HS-5 (cell line): ENCODE measurements at regions not wholly inside any gene's neighbourhood (a gene's known extent, or its start where the extent isn't known, plus 50 kb on each side); places are given as distances from the start of the nearest gene placed in this dataset.
"Not testable (repeated sequence)": the region's sequence is repeated elsewhere in the genome, so short reads cannot be mapped to it uniquely, and the experiment has no call there.

Source experiments
- DNase-seq: peaks from one replicate; pipeline ENCODE4 v3.0.0-alpha.2; 2012; ENCODE audit warnings: low read depth

DNA sequence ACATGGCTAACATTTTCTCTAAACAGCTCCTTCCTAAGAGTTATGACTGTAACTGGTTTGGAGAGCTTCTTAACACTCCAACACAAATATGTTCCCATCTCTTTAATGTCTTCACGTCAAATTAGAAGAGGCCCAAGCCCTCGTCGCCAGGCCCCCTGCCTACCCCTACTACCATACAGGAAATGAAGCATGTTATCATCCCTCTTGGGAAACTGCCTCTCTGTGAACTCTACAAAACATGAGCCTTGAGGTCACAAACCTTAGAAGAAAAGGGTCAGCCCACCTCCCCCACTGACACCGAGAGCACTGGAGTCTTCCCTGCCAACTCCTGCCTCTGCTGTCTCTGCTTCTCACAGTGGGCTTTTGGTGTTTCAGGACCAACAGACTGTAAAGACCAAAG, 243.1 kb upstream of the STT3B start:
- DNase-seq, result no peak

DNA sequence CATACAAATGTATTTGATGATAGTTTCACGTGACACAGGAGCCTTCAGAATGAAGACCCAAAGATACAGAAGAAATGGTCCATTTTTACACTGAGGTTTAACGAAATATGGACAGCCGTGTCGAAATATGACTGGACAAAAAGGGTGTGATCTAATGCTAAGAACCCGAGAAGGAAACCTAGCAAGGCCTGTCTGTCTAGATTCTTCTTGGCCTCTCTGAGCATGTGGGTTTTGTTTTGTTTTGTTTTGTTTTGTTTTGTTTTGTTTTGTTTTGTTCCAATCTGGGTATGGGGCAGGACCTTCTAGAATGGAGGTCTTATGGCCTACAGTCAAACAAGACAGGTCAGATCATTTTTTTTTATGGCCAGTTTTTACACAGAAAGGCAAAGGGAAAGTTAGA, 242.7 kb upstream of the STT3B start:
- no peak for DNase-seq

DNA sequence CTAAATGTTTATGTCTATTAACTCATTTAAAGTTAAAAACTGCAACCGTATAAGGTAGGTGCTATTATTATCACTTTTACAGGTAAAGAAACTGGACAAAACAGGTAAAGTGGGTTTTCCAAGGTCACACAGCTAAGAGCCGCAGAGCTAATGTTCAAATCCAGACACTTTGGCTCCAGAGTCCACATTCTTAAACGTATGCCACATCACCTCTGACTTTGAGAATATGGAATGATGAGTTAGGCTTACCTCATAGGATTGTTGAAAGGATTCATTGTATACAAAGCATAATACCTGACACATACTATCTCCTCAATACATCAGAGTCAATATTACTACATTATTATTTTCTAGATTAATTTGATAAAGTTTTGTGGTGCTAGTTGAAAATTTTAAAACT, 240.9 kb upstream of the STT3B start:
- no peak for DNase-seq

DNA sequence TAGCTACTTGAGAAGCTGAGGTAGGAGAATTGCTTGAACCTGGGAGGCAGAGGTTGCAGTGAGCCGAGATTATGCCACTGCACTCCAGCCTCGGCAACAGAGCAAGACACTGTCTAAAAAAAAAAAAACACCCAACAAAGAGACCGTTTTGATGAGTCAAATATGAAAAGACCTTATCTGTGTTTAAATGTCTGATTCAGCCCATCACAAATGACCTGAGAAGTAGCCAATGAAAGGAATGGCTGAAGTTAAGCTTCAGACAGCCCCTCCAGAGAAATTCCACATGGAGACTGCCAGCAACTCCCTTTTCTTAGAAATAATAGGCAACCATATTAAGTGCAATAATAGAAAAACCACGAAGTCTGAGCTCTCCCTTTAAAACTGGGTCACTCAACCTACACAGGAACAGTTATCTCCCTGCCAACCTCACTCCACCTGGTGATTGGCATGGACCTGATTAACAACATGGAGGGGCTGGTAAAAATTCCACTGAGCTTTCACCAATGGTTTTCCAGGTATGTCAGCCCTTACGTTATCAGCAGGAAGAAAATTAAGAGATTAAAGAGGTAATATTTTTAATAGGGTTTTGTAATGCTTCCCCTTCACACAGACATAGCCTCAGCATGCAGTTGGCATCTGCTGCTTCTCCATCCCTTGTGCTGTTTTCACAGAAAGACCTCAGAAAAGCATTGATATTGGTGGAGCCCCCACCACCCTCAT, 238.1 kb upstream of the STT3B start:
- DNase-seq, result no peak

DNA sequence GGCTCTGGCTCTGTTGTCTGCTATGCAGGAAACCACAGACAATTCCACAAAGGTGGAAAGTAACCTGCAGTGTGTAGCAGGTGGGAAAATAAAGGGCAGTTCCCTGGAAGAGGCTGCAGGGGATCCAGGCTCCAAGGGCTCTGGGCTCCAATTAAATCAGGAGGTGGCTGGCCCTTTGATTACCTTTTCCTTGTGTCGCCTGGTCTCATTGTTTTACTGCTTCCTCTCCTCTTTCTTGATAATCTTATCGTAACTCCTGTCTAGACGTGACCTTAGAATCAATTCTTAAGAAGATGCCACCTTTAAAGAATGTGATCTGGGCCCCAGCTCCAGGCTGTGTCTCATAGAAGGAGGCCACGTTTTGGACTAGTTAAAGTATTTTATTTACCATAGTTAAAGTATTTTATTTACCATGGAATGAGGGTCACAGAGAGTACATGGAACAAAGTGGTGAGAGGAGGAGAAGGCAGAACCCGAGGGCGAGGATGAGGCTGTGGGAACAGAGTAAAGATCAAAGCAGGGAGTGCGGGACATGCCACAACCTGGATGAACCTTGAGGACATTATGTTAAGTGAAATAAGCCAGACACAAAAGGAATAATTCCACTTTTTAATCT, 237.5 kb upstream of the STT3B start:
- no peak for DNase-seq

DNA sequence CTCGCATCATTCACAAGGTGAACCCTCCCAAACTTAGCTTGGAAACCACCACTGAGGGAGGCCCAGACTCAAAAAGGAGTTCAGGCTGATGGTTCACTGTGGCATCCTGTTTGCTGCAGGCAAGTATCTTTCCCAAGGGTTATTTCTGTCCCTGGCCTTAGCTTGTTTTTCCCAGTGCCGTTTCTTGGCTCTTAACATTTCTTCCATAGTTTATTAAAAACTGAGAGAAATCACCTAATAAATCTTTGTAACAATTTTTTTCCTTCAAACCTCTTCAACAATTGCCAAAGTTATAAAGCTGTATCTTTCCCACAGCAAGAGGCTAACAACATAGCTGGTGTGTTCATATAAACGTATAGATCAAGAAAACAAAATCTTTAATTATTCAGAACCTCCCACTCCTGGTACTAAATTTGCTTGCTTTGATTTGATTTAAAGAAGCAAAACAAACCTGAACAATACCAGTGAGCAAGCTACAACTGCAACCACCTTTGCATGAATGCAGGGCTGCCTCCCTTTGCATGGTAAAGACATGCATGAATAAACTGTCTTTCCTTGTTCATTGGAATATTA, 234.9 kb upstream of the STT3B start:
- DNase-seq, result no peak

DNA sequence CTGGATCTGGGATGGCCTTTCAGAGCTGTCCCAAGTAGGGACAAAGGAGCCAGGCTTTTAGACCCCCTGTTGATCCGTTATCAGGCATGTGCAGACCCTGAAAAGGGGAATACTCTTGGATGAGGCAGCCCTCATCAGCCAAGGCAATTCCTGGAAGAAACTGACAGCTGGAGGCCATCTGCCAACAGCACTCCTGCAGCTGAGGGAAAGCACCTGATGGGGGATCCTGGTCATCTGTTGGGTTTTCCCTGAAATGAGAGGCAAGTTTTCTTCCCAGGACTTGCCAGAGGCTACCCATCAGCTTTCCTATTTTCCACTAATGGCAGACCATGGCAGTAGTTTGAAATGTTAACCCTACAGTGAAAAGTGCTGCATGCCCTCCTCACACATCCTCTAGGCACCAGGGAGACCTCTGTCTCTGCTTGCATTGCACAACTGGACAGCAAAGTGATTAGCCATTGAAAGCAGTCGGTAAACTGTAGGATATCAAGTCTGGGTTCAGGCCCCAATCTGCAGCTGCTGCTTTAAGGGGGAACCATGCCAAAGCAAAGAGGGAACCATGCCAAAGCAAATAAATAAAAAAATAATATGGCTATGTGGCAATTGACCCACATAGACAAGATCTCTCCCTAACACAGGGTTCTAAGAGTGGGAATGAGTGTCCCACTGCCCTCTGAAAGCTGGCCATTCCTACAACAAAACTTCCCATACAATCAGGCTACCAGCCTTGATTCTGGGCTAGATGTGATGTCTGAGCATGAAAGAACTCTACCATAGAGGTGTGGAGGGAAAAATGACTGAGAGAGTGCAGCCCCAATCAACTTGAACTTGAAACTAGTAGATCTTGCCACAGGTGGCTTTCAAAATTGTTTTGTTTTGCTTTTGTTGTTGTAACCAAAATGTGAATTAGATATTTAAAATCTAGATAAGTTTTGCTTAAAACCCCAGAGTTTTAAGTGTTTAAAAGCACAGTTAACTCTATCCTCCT, 232.0 kb upstream of the STT3B start:
- DNase-seq, result no peak

DNA sequence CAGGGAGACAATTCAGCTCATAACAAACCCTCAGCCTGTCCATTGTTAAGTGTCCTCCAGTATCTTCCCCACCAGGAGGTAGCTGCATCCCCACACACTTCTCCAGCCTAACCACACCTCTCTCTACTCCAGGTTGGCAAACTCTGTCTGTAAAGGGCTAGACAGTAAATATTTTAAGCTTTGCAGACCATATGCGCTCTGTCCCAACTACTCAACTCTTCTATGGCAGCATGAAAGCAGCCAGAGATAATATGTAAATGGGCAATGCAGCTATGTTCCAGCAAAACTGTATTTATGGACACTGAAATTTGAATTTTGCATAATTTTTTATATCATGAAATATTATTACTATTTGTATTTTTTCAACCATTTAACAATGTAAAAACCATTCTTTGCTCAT, 230.4 kb upstream of the STT3B start:
- DNase-seq, result no peak

DNA sequence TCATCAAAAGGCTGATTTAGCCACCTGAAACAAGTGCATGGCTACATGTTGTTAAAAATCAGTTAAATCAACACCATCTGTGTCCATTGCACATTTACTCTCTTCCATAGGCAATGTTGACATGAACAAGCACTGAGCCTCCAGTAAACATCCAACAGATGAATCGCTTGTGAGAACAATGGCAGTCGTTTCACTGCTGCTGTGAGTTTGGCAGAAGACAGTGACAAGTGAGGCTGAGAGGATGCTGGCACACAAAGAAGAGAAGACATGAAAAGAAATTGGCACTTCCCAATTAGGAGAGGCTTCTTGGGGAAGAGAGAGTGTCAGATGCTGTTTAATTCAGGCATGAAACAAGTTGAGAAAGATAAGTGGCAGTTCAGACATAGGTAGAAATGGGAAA, 227.4 kb upstream of the STT3B start:
- no peak for DNase-seq

DNA sequence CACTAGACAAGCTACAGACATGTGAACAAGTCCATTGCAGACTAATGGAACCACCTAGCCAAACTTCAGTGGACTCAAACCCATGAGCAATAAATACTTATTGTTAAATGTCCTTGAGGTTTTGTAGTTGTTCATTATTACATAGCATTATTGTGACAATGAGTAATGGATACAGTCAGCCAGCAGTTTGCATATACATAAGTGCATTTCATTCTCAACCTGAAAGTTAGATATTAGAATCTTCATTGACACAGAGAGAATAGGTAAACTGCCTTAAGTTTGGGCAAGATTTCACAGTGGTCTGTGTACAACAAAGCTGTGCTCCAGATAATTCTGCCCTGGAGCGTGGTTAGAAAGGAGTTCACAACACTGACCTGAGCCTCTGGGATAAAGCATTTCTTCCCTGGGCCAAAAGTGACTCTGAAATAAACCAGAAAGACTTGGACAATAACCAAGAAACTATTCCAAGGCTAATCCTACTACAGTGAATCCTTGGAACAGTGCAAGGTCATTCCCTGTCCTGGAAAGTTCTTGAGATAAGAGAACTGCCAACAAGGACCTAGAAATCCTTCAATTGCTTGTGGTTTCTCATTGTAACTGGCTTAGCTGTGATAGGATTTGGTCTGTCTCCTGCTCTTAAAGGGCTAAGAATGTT, 225.5 kb upstream of the STT3B start:
- DNase-seq, result no peak

DNA sequence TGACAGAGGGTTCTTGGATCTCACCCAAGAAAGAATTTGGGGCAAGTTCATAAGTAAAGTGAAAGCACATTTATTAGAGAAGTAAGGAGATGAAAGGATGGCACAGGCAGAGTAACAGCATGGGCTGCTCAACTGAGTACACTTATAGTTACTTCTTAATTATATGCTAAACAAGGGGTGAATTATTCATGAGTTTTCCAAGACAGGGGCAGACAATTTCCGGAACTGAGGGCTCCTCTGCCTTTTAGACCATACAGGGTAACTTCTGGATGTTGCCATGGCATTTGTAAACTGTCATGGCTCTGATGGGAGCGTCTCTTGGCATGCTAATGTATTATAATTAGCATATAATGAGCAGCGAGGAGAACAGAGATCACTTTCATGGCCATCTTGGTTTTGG, 221.2 kb upstream of the STT3B start:
- no peak for DNase-seq

DNA sequence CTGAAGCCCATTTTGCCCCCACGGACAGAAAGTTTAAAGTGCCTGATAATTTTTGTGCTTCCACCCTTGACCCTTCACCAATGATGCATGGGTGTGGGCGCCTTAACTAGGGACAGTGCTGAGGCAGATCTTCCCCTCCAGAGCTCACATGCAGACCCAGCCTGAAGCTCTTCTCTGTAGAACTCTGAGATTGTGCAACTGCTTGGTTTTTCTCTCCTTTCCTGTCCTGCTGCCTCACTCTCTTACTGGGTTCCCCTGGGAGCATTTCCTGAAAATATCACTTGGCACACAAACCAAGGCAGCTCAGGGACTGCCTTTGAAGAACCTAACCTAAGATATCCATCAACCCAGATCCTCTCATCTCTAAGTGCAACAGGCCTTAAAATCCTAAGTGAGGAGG, 220.3 kb upstream of the STT3B start:
- DNase-seq, result no peak

DNA sequence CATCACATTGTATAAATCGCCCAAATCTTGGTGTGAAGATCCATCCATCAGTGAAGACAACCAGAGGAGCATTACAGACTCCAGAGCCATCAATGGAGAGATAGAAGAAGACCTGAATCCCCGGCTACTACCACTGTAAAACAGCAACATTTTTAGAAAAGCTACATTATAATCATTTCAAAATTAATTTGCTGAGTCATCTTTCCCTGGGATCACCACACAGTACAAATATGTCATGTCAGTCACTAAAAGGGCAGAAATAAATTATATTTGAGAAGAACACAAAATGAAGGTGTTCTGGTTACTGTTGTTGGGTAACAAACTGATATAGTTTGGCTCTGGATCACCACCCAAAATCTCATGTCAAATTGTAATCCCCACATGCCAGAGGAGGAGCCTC, 218.5 kb upstream of the STT3B start:
- no peak for DNase-seq

DNA sequence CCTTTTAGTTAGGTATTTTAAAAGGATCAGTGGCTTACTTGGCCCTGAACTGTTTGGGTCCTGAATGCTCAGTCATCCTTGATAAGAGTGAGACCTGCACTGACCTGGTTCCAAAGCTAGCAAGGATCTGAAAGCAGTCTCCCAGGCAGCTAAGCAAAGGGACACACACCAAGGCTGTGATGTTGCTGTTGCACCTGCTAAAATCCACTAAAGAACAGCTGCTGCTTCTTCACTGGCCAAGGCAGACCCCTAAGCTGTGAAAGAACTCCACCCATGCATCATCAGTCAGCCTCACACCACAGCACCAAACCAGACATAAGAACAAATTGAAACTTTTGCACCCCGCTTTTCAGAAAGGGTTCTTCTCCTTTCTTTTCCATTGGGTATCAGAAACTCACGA, 213.4 kb upstream of the STT3B start:
- no peak for DNase-seq

DNA sequence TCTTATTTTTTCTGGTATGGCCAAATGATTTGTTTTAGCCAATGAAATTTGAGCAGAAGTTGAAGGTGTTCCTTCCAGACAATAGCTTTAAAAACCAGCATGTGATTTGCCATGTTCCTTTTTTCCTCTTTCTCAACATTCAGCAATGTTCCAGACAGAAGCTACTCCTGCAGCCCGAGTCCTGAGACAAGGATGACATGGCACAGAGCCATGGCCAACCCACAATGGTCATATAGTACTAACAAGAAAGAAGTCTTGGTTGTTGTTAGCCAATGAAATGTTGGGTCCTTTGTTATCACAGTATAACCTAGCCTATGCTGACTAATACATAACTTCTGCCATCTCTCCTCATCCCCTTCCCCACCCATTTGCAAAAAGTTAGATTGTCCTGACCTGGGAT, 211.1 kb upstream of the STT3B start:
- no peak for DNase-seq

DNA sequence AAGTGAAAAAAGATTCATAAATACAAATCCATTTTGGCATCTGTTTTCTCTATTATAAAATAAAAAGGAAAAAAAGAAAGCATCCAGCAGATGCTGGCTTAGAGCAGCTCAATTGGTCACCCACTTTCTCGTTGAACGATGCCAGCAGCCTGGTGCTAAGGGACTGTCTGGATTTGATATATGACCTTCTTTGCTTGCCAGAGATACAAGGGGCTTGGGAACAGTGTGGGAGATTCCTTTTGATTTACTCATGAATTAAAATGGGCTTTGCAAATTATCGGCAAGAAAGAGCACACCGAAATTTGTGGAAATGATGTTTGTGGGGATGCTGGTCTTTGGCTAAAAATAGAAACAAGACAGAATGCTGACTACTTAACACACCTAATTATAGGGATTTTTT, 210.3 kb upstream of the STT3B start:
- DNase-seq, result no peak

DNA sequence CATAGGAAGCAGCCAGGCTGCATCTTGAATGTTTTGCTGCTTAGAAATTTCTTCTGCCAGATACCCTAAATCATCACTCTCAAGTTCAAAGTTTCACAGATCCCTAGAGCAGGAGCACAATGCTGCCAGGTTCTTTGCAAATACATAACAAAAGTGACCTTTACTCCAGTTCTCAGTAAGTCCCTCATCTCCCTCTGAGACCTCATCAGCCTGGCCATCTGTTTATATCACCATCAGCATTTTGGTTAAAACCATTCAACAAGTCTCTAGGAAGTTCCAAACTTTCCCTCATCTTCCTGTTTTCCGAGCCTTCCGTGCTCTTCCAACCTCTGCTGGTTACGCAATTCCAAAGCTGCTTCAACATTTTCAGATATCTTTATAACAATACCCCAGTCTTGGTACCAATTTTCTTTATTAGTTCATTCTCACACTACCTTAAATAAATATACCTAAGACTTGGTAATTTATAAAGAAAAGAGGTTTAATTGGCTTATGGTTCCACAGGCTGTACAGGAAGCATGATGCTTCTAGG, 204.8 kb upstream of the STT3B start:
- not testable (repeated sequence) for DNase-seq

DNA sequence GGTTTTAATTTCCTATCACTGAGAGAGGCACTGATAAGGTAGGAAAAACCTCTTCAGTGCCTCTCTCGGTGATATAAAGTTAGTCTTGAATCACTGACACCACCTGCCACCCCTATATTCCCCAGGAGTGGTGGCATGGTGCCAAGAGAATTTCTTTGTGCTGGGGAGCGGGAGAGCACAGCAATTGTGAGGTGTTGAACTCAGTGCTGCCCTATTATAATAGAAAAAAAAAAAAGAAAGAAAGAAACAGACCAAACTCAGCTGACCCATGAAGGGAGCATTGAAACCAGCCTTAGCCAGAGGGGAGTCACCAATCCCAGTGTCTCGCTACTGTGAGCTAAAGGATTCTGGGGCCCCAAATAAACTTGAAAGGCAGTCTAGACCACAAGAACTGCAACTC, 201.4 kb upstream of the STT3B start:
- no peak for DNase-seq

DNA sequence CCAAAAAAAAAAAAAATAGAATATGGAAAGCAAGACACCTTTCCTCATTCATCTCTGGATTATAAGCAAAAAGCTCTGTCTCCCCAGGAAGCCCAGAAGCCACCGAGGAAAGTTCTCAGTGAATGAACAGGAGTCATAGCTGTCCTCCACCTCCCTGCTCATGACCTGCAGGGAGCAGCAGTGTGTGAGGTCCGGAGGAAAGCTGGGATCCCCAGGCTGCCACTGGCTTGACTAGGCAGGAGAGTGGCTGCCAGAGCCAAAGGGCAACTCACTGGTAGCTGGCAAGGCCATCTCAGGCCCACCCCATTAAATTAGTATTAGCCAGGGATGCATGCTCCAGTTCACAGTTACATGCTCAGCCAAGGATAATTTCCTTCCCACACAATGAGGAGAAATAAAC, 191.6 kb upstream of the STT3B start:
- DNase-seq, result no peak

DNA sequence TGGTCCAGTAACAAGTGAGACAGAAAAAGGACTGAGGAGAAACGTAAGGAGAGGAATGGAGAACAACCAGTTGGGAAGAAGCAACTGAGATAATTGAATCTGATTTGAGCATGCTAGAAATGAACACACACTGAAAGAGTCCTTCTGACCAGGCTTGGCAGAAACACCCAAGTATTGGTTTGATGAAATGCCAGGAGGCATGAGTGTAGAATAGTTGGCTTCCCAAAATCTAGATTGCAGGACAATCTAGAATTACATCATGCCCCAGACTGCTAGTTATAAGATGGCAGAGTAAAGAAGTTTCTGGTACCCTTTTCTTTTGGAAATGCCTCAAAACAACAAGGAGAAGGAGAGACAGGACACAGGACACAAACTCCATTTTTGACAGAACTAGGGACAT, 189.7 kb upstream of the STT3B start:
- DNase-seq, result no peak

DNA sequence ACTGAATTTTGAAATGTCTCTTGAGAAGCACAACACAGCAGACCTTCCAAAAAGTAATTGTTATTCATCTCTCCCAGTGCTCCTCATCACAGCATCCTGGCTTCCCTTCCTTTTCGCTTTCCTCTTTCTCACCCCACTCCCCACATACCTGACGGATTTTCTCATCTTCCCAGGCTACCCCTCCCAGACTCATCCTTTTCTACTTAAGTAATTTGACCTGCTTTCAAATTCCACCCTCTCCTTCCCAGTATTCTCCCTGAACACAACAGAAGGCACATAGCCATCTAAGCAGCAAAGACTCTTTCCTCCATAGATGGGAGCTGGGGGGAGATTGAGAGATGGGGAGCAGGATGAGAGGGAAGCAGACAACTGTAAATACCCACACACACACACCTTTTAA, 187.1 kb upstream of the STT3B start:
- DNase-seq, result no peak

DNA sequence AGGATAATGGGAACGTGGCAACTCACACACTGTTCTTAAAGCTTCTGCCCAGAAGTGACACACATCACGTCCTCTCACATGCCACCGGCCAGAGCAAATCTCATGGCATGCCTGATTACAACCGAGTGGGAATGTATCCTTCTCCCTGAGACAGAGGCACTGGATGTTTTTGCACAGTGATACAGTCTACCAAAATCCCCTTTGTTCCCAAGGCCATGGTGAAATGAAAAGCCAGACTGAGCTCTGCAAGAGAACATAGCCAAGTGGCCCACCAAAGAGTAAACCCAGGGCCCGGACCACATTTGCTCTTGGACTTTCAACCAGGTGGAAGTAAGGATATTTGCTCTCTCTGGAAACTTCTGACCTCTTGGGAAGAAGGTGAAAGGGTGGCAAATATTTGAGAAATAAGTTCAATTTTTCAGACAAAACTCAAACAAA, 186.2 kb upstream of the STT3B start:
- DNase-seq, result no peak
